ENCODE measurements at regions not wholly inside any gene's neighbourhood (a gene's known extent, or its start where the extent isn't known, plus 50 kb on each side); places are given as distances from the start of the nearest gene placed in this dataset.
A peak's percentile ranks its signal among the peaks of the same experiment; 100 is the strongest.

- H3K4me3 ChIP-seq, result no peak overlapping the region
- no peaks in the 10 kb centered on the region; the same call in 1 of the 2 replicates for H3K27me3 ChIP-seq (ENCODE audit: low read depth)
- in situ Hi-C loops (cut with MboI; ENCODE audit: low sequenced_read_pairs), result no loop called here
- H3K9me3 ChIP-seq, result no peaks in the 10 kb centered on the region
- H3K36me3 ChIP-seq (replicated peaks), result no peaks in the 10 kb centered on the region
- H3K4me1 ChIP-seq, result no peaks in the 10 kb centered on the region
- DNase-seq (ENCODE audit: low spot score in 2 of 2), result no peak
Observed at GRCh38 chr12:67141296-67142018, 127.7 kb upstream of the CAND1 start.

- no peaks in the 10 kb centered on the region for H3K9me3 ChIP-seq
- no peak for DNase-seq (ENCODE audit: low spot score in 2 of 2)
Observed at GRCh38 chr12:67145692-67146091, 123.5 kb upstream of the CAND1 start.

GRCh38 chr12:67147030-67147429 is 122.1 kb upstream of the CAND1 start:
- no peaks in the 10 kb centered on the region for H3K36me3 ChIP-seq (replicated peaks)
- no peak for DNase-seq (ENCODE audit: low spot score in 2 of 2)
- in situ Hi-C loops (cut with MboI; ENCODE audit: low sequenced_read_pairs), result no loop called here

More at GRCh38 chr12:67145692-67146091, 123.5 kb upstream of the CAND1 start:
- Histone ChIP-seq H3K36me3 (replicated peaks) (no peaks in the 10 kb centered on the region), H3K27me3 (ENCODE audit: low read depth) (no peaks in the 10 kb centered on the region; the same call in 1 of the 2 replicates), H3K4me1 (no peaks in the 10 kb centered on the region), H3K4me3 (no peak overlapping the region)
- in situ Hi-C loops (cut with MboI; ENCODE audit: low sequenced_read_pairs), result no loop called here

GRCh38 chr12:67147447-67147846 is 121.7 kb upstream of the CAND1 start:
- no peak overlapping the region for H3K4me3 ChIP-seq
- H3K36me3 ChIP-seq (replicated peaks), result no peaks in the 10 kb centered on the region
- in situ Hi-C loops (cut with MboI; ENCODE audit: low sequenced_read_pairs), result no loop called here
- no peaks in the 10 kb centered on the region; the same call in 1 of the 2 replicates for H3K27me3 ChIP-seq (ENCODE audit: low read depth)
- no peaks in the 10 kb centered on the region for H3K4me1 ChIP-seq
- no peaks in the 10 kb centered on the region for H3K9me3 ChIP-seq
- no peak for DNase-seq (ENCODE audit: low spot score in 2 of 2)

More at GRCh38 chr12:67147030-67147429, 122.1 kb upstream of the CAND1 start:
- H3K4me1 ChIP-seq, result no peaks in the 10 kb centered on the region
- H3K27me3 ChIP-seq (ENCODE audit: low read depth), result no peaks in the 10 kb centered on the region; the same call in 1 of the 2 replicates
- no peaks in the 10 kb centered on the region for H3K9me3 ChIP-seq
- H3K4me3 ChIP-seq, result no peak overlapping the region

- in situ Hi-C loops (cut with MboI; ENCODE audit: low sequenced_read_pairs), result no loop called here
- no peak for DNase-seq (ENCODE audit: low spot score in 2 of 2)
- Histone ChIP-seq H3K4me1 (no peaks in the 10 kb centered on the region; the same call in 1 of the 2 replicates), H3K4me3 (no peak overlapping the region), H3K9me3 (no peaks in the 10 kb centered on the region), H3K27me3 (ENCODE audit: low read depth) (no peaks in the 10 kb centered on the region; the same call in 1 of the 2 replicates), H3K36me3 (replicated peaks) (no peaks in the 10 kb centered on the region)
Observed at GRCh38 chr12:67148265-67148664, 120.9 kb upstream of the CAND1 start.

GRCh38 chr12:67151886-67152285 is 117.3 kb upstream of the CAND1 start:
- no peaks in the 10 kb centered on the region; the same call in 1 of the 2 replicates for H3K4me1 ChIP-seq
- H3K27me3 ChIP-seq (ENCODE audit: low read depth), result no peaks in the 10 kb centered on the region
- in situ Hi-C loops (cut with MboI; ENCODE audit: low sequenced_read_pairs), result no loop called here
- H3K36me3 ChIP-seq (replicated peaks), result no peaks in the 10 kb centered on the region
- no peak for DNase-seq (ENCODE audit: low spot score in 2 of 2)
- no peaks in the 10 kb centered on the region for H3K9me3 ChIP-seq
- H3K4me3 ChIP-seq, result no peak overlapping the region

- in situ Hi-C loops (cut with MboI; ENCODE audit: low sequenced_read_pairs), result no loop called here
- no peaks in the 10 kb centered on the region for H3K27me3 ChIP-seq (ENCODE audit: low read depth)
Observed at GRCh38 chr12:67152451-67152850, 116.7 kb upstream of the CAND1 start.

GRCh38 chr12:67154901-67155300 is 114.3 kb upstream of the CAND1 start:
- Histone ChIP-seq H3K36me3 (replicated peaks) (no peaks in the 10 kb centered on the region), H3K4me1 (no peaks in the 10 kb centered on the region; the same call in 1 of the 2 replicates), H3K4me3 (no peak overlapping the region), H3K27me3 (ENCODE audit: low read depth) (no peaks in the 10 kb centered on the region), H3K9me3 (no peaks in the 10 kb centered on the region)
- in situ Hi-C loops (cut with MboI; ENCODE audit: low sequenced_read_pairs), result no loop called here
- no peak for DNase-seq (ENCODE audit: low spot score in 2 of 2)

More at GRCh38 chr12:67152451-67152850, 116.7 kb upstream of the CAND1 start:
- no peak for DNase-seq (ENCODE audit: low spot score in 2 of 2)
- Histone ChIP-seq H3K9me3 (no peaks in the 10 kb centered on the region), H3K4me1 (no peaks in the 10 kb centered on the region; the same call in 1 of the 2 replicates), H3K4me3 (no peak overlapping the region), H3K36me3 (replicated peaks) (no peaks in the 10 kb centered on the region)

- no peaks in the 10 kb centered on the region for H3K9me3 ChIP-seq
- H3K36me3 ChIP-seq (replicated peaks), result no peaks in the 10 kb centered on the region
- no peaks in the 10 kb centered on the region; the same call in 1 of the 2 replicates for H3K4me1 ChIP-seq
- H3K27me3 ChIP-seq (ENCODE audit: low read depth), result no peaks in the 10 kb centered on the region
- no peak overlapping the region for H3K4me3 ChIP-seq
- DNase-seq (ENCODE audit: low spot score in 2 of 2), result no peak
- in situ Hi-C loops (cut with MboI; ENCODE audit: low sequenced_read_pairs), result no loop called here
Observed at GRCh38 chr12:67155863-67156262, 113.3 kb upstream of the CAND1 start.

- in situ Hi-C loops (cut with MboI; ENCODE audit: low sequenced_read_pairs), result no loop called here
- Histone ChIP-seq H3K4me1 (no peaks in the 10 kb centered on the region), H3K36me3 (replicated peaks) (no peaks in the 10 kb centered on the region), H3K27me3 (ENCODE audit: low read depth) (no peaks in the 10 kb centered on the region), H3K9me3 (no peaks in the 10 kb centered on the region), H3K4me3 (no peak overlapping the region)
- DNase-seq (ENCODE audit: low spot score in 2 of 2), result peak; percentile 31 to 53
Observed at GRCh38 chr12:67161322-67161918, 107.7 kb upstream of the CAND1 start.

GRCh38 chr12:67173258-67173657 is 95.9 kb upstream of the CAND1 start:
- no peak for DNase-seq (ENCODE audit: low spot score in 2 of 2)
- Histone ChIP-seq H3K27me3 (ENCODE audit: low read depth) (0 out of 2 replicates have a peak, but pooled peaks cover 2% of the 10 kb centered on the region), H3K4me3 (no peak overlapping the region), H3K36me3 (replicated peaks) (no peaks in the 10 kb centered on the region), H3K4me1 (no peaks in the 10 kb centered on the region), H3K9me3 (no peaks in the 10 kb centered on the region)
- in situ Hi-C loops (cut with MboI; ENCODE audit: low sequenced_read_pairs), result no loop called here

- Histone ChIP-seq H3K4me3 (no peak overlapping the region), H3K27me3 (ENCODE audit: low read depth) (peaks cover 2% of the 10 kb centered on the region; the same call in 1 of the 2 replicates), H3K9me3 (no peaks in the 10 kb centered on the region), H3K4me1 (no peaks in the 10 kb centered on the region), H3K36me3 (replicated peaks) (no peaks in the 10 kb centered on the region)
- no peak for DNase-seq (ENCODE audit: low spot score in 2 of 2)
- in situ Hi-C loops (cut with MboI; ENCODE audit: low sequenced_read_pairs), result no loop called here
Observed at GRCh38 chr12:67182551-67182950, 86.6 kb upstream of the CAND1 start.

GRCh38 chr12:67193704-67194103 is 75.5 kb upstream of the CAND1 start:
- in situ Hi-C loops (cut with MboI; ENCODE audit: low sequenced_read_pairs), result no loop called here
- peak in 1 of 2 experiments; percentile 58 for DNase-seq (ENCODE audit: low spot score in 2 of 2)
- H3K4me3 ChIP-seq, result no peak overlapping the region

GRCh38 chr12:67200386-67200785 is 68.8 kb upstream of the CAND1 start:
- Histone ChIP-seq H3K4me3 (no peak overlapping the region), H3K36me3 (replicated peaks) (no peaks in the 10 kb centered on the region), H3K9me3 (no peaks in the 10 kb centered on the region), H3K4me1 (no peaks in the 10 kb centered on the region), H3K27me3 (ENCODE audit: low read depth) (peaks cover 4% of the 10 kb centered on the region; the same call in 1 of the 2 replicates)
- no peak for DNase-seq (ENCODE audit: low spot score in 2 of 2)
- in situ Hi-C loops (cut with MboI; ENCODE audit: low sequenced_read_pairs), result no loop called here

More at GRCh38 chr12:67193704-67194103, 75.5 kb upstream of the CAND1 start:
- Histone ChIP-seq H3K36me3 (replicated peaks) (no peaks in the 10 kb centered on the region), H3K27me3 (ENCODE audit: low read depth) (no peaks in the 10 kb centered on the region; the same call in 1 of the 2 replicates), H3K4me1 (no peaks in the 10 kb centered on the region), H3K9me3 (no peaks in the 10 kb centered on the region)

All from HAP-1 (cell line).